A673 (cell line): ENCODE measurements at regions not wholly inside any gene's neighbourhood (a gene's known extent, or its start where the extent isn't known, plus 50 kb on each side); places are given as distances from the start of the nearest gene placed in this dataset.

Experiments used
- CTCF ChIP-seq: fragments of 300-800, 200-600 bp; sonication (generic); conservative IDR thresholded peaks from 2 replicates; pipeline ENCODE4 v1.5.1; 2017; ENCODE audit warnings: low read depth, mild to moderate bottlenecking, antibody characterized with exemption, low read length, moderate library complexity, mixed read lengths
- EZH2 ChIP-seq: fragments of 200-600 bp; sonication (generic); IDR thresholded peaks from 2 replicates; pipeline ENCODE4 v1.6.1; 2017; ENCODE audit warnings: borderline replicate concordance, low read depth, mild to moderate bottlenecking, mixed read lengths, antibody characterized with exemption, low read length; ENCODE audit not compliant: poor library complexity, severe bottlenecking

GRCh38 chr9:118689280-118689679 lies 680.0 kb downstream of the BRINP1 start:
- TF ChIP-seq CTCF = no peak
- no peak for TF ChIP-seq EZH2
